ENCODE measurements at regions not wholly inside any gene's neighbourhood (a gene's known extent, or its start where the extent isn't known, plus 50 kb on each side); places are given as distances from the start of the nearest gene placed in this dataset.
A peak's percentile ranks its signal among the peaks of the same experiment; 100 is the strongest.

DNA sequence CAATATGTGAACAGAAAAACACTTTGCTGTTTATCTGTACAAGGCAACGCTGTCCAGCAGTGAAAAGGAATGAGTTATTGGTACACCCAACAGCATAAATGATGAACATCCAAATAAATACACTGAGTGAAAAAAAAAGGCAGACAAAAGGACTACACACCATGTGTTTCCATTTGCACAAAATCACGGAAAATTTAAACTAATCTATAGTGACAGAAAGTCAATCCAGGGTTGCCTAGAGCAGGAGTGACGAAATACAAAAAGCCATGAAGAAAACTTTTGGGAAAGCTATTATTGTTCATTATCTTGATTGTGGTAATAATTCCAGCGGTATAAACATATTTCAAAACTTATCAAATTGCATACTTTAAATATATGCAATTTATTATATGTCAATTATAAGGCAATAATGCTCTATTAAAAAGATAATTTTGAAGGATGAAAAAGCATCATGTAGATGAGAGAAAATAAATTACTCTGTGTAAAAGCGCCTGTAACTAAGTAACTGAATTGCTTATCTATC lies 578.0 kb upstream of the TMEM132C start:
- H3K27me3 ChIP-seq (replicated peaks; ENCODE audit: control insufficient read depth, insufficient read depth, low read length), result no peaks in the 10 kb centered on the region
- TF ChIP-seq, protein P1, sequence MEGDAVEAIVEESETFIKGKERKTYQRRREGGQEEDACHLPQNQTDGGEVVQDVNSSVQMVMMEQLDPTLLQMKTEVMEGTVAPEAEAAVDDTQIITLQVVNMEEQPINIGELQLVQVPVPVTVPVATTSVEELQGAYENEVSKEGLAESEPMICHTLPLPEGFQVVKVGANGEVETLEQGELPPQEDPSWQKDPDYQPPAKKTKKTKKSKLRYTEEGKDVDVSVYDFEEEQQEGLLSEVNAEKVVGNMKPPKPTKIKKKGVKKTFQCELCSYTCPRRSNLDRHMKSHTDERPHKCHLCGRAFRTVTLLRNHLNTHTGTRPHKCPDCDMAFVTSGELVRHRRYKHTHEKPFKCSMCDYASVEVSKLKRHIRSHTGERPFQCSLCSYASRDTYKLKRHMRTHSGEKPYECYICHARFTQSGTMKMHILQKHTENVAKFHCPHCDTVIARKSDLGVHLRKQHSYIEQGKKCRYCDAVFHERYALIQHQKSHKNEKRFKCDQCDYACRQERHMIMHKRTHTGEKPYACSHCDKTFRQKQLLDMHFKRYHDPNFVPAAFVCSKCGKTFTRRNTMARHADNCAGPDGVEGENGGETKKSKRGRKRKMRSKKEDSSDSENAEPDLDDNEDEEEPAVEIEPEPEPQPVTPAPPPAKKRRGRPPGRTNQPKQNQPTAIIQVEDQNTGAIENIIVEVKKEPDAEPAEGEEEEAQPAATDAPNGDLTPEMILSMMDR (IDR thresholded peaks at IDR 0.05; ENCODE audit: insufficient read depth, low read length, poor library complexity, severe bottlenecking), result no peak
- DNase-seq (ENCODE audit: extremely low read depth, insufficient read length), result no peak
- H3K36me3 ChIP-seq (ENCODE audit: control insufficient read depth, insufficient read depth, low read length), result no peaks in the 10 kb centered on the region
- H3K4me3 ChIP-seq (replicated peaks; ENCODE audit: low read depth, low read length), result no peak overlapping the region

DNA sequence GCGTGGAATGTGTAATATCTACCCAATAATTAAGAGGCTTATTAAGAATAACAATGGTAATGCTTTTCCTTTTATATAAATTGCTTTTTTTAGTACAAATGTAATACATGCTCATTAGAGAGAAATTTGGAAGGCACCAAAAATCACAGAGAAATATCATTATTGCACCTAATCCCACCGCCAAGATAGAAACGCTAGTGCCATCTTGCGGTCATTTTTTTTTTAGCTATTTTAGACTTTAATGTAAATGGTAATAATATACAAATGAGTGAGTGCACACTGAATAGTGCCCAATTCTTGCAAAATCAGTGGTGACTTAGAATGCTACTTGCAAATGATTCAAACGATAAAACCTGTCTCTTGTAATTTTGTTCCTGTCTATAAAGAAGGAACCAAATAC lies 576.8 kb upstream of the TMEM132C start:
- Histone ChIP-seq H3K4me3 (replicated peaks; ENCODE audit: low read depth, low read length) (no peak overlapping the region), H3K36me3 (ENCODE audit: control insufficient read depth, insufficient read depth, low read length) (no peaks in the 10 kb centered on the region), H3K27me3 (replicated peaks; ENCODE audit: control insufficient read depth, insufficient read depth, low read length) (no peaks in the 10 kb centered on the region)
- TF ChIP-seq, protein P1 (IDR thresholded peaks at IDR 0.05; ENCODE audit: insufficient read depth, low read length, poor library complexity, severe bottlenecking), result no peak
- DNase-seq (ENCODE audit: extremely low read depth, insufficient read length), result no peak

DNA sequence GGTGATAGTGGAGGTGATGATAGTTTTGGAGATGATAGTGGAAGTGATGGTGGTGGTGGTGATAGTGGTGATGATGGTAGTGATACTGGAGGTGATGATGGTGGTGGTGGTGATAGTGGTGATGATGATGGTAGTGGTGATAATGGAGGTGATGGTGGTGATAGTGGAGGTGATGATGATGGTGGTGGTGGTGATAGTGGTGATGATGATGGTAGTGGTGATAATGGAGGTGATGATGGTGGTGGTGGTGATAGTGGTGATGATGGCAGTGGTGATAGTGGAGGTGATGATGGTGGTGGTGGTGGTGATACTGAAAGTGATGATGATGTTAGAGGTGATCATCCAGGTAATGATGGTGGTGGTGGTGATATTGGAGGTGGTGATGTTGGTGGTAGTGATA lies 570.0 kb upstream of the TMEM132C start:
- no peaks in the 10 kb centered on the region for H3K27me3 ChIP-seq (replicated peaks; ENCODE audit: control insufficient read depth, insufficient read depth, low read length)
- TF ChIP-seq, protein P1 (IDR thresholded peaks at IDR 0.05; ENCODE audit: insufficient read depth, low read length, poor library complexity, severe bottlenecking), result no peak
- H3K4me3 ChIP-seq (replicated peaks; ENCODE audit: low read depth, low read length), result no peak overlapping the region
- DNase-seq (ENCODE audit: extremely low read depth, insufficient read length), result no peak
- H3K36me3 ChIP-seq (ENCODE audit: control insufficient read depth, insufficient read depth, low read length), result no peaks in the 10 kb centered on the region

DNA sequence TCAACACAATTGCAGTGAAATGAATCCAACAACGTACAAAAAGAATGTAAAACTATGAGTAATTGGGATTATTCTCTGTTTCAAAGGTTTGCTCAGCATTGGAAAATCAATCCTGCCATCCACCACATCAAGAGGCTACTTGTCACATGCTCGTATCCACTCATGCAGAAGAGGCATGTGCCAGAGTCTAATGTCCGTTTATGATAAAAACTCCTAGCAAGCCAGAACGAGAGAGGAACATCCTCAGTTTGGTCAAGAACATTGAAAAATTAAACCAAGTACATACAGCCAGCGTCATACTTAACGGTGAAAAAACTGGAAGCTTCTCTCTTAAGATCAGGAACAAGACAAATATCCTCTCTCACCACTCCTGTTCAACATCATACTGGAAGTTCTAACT lies 563.9 kb upstream of the TMEM132C start:
- Histone ChIP-seq H3K27me3 (replicated peaks; ENCODE audit: control insufficient read depth, insufficient read depth, low read length) (no peaks in the 10 kb centered on the region), H3K4me3 (replicated peaks; ENCODE audit: low read depth, low read length) (no peak overlapping the region), H3K36me3 (ENCODE audit: control insufficient read depth, insufficient read depth, low read length) (no peaks in the 10 kb centered on the region)
- TF ChIP-seq, protein P1 (IDR thresholded peaks at IDR 0.05; ENCODE audit: insufficient read depth, low read length, poor library complexity, severe bottlenecking), result no peak
- no peak for DNase-seq (ENCODE audit: extremely low read depth, insufficient read length)

DNA sequence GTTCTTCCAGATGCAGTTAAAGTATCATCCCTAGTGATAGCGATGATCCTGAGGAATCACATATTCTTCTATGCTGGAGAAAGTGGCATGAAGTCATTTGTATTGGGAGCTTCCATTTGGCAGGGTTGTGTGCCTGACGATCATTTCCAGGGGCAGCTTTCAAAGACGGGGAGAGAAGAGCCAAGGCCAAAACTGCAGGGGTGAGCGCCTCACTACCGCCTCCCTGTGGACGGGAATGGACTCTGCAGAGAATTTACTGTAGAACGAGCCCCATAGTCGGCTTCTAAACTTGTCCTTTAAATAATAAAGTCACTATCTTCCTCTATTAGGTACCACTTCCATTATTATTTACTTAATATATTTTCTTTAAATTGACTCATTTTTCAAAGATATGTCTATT lies 555.9 kb upstream of the TMEM132C start:
- no peaks in the 10 kb centered on the region for H3K27me3 ChIP-seq (replicated peaks; ENCODE audit: control insufficient read depth, insufficient read depth, low read length)
- TF ChIP-seq, protein P1 (IDR thresholded peaks at IDR 0.05; ENCODE audit: insufficient read depth, low read length, poor library complexity, severe bottlenecking), result peak; percentile 6
- H3K4me3 ChIP-seq (replicated peaks; ENCODE audit: low read depth, low read length), result no peak overlapping the region
- H3K36me3 ChIP-seq (ENCODE audit: control insufficient read depth, insufficient read depth, low read length), result no peaks in the 10 kb centered on the region
- no peak for DNase-seq (ENCODE audit: extremely low read depth, insufficient read length)

DNA sequence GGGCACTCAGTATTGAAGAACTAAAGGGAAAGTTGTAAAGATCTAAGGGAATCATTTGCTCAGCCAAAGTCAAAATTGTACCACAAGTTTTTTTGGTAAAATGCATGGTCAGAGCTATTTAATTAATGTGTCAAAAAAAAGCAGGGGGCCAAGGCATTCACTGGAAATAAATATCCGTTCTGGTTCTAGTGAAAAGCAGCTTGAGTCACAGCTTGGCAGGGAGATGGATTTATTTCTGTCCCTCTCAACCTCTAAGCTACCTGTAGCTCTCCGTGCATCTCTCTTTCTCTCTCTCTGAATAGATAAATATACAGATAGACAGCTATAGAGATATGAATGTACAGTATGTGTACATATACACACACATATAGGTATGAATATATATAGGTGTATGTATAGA lies 554.4 kb upstream of the TMEM132C start:
- no peak for DNase-seq (ENCODE audit: extremely low read depth, insufficient read length)
- H3K4me3 ChIP-seq (replicated peaks; ENCODE audit: low read depth, low read length), result no peak overlapping the region
- H3K27me3 ChIP-seq (replicated peaks; ENCODE audit: control insufficient read depth, insufficient read depth, low read length), result no peaks in the 10 kb centered on the region
- no peaks in the 10 kb centered on the region for H3K36me3 ChIP-seq (ENCODE audit: control insufficient read depth, insufficient read depth, low read length)
- TF ChIP-seq, protein P1 (IDR thresholded peaks at IDR 0.05; ENCODE audit: insufficient read depth, low read length, poor library complexity, severe bottlenecking), result no peak

Data from GM06990 (cell line).